HEK293 (cell line): ENCODE measurements at regions not wholly inside any gene's neighbourhood (a gene's known extent, or its start where the extent isn't known, plus 50 kb on each side); places are given as distances from the start of the nearest gene placed in this dataset.

Experiments used
- ZNF146 ChIP-seq: fragments of 450-650 bp; formaldehyde crosslinking; IDR thresholded peaks from 2 replicates; pipeline ENCODE4 v1.5.1; 2016; ENCODE audit warnings: missing biosample characterization, missing genetic modification characterization
- ZNF223 ChIP-seq: fragments of 450-650 bp; formaldehyde crosslinking; IDR thresholded peaks from 2 replicates; pipeline ENCODE4 v1.5.1; 2016; ENCODE audit warnings: missing biosample characterization, missing genetic modification characterization
- ZNF302 ChIP-seq: fragments of 450-650 bp; formaldehyde crosslinking; IDR thresholded peaks from 2 replicates; pipeline ENCODE4 v1.5.1; 2016; ENCODE audit warnings: missing biosample characterization, missing genetic modification characterization, low read depth
- ZNF830 ChIP-seq: fragments of 450-650 bp; IDR thresholded peaks from 2 replicates; pipeline ENCODE4 v1.5.0; 2018; ENCODE audit warnings: missing biosample characterization, missing genetic modification characterization, low read depth, mild to moderate bottlenecking, moderate library complexity
- TF ChIP-seq, protein P1 (sequence below): fragments of 450-650 bp; formaldehyde crosslinking; IDR thresholded peaks from 2 replicates; pipeline ENCODE4 v1.5.1; 2016; ENCODE audit warnings: missing biosample characterization, missing genetic modification characterization, low read depth
- TF ChIP-seq, protein P2 (sequence below): fragments of 450-650 bp; formaldehyde crosslinking; IDR thresholded peaks from 2 replicates; pipeline ENCODE4 v1.5.1; 2016; ENCODE audit warnings: missing biosample characterization, missing genetic modification characterization

DNA sequence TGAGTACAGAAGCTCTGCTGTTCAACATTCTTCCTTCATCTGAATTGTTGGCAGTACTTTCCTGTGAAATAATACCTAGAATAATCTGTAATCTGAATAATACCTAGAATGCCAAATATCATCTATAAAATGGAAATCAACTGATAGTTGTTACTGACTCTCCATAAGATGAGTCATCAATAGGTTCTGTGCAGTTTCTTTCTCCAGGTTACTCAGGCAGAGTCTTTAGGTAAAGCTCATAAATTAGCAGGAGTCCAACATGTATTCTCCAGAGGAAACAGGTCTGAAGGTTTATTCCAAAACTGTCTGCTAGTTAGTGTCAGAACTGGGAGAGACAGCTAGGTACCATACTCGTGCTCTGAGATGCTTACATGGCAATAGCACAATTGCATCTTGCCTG is 282.0 kb upstream of the MAP2 start:
- TF ChIP-seq, protein P1, sequence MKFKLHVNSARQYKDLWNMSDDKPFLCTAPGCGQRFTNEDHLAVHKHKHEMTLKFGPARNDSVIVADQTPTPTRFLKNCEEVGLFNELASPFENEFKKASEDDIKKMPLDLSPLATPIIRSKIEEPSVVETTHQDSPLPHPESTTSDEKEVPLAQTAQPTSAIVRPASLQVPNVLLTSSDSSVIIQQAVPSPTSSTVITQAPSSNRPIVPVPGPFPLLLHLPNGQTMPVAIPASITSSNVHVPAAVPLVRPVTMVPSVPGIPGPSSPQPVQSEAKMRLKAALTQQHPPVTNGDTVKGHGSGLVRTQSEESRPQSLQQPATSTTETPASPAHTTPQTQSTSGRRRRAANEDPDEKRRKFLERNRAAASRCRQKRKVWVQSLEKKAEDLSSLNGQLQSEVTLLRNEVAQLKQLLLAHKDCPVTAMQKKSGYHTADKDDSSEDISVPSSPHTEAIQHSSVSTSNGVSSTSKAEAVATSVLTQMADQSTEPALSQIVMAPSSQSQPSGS (tag by site-specific recombination): no peak
- TF ChIP-seq ZNF302 (no peak), ZNF146 (tag by site-specific recombination) (no peak), ZNF830 (tag by site-specific recombination) (no peak), ZNF223 (tag by site-specific recombination) (no peak)
- TF ChIP-seq, protein P2, sequence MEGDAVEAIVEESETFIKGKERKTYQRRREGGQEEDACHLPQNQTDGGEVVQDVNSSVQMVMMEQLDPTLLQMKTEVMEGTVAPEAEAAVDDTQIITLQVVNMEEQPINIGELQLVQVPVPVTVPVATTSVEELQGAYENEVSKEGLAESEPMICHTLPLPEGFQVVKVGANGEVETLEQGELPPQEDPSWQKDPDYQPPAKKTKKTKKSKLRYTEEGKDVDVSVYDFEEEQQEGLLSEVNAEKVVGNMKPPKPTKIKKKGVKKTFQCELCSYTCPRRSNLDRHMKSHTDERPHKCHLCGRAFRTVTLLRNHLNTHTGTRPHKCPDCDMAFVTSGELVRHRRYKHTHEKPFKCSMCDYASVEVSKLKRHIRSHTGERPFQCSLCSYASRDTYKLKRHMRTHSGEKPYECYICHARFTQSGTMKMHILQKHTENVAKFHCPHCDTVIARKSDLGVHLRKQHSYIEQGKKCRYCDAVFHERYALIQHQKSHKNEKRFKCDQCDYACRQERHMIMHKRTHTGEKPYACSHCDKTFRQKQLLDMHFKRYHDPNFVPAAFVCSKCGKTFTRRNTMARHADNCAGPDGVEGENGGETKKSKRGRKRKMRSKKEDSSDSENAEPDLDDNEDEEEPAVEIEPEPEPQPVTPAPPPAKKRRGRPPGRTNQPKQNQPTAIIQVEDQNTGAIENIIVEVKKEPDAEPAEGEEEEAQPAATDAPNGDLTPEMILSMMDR (tag by site-specific recombination): no peak
